Esophagus squamous epithelium (tissue), 5 donors: ENCODE measurements at regions not wholly inside any gene's neighbourhood (a gene's known extent, or its start where the extent isn't known, plus 50 kb on each side); places are given as distances from the start of the nearest gene placed in this dataset.

Source experiments
- DNase-seq: peaks from one replicate; lab custom pipeline; 2025; lab: John Stamatoyannopoulos, UW
- H3K27ac ChIP-seq, 4 donors: fragments of 200-600 bp; sonication (generic); one replicate each; pipeline ENCODE4 v1.5.1; 2016 to 2019; ENCODE audit warnings: mild to moderate bottlenecking in 1 of 4
- H3K27me3 ChIP-seq, 4 donors: fragments of 200-600 bp; sonication (generic); 1 replicate in 3 of 4; 2 replicates in 1 of 4; pipeline versions ENCODE4 v1.5.1 to v1.6.0; 2017 to 2021; ENCODE audit warnings: antibody characterized with exemption in 1 of 4
- H3K36me3 ChIP-seq, 3 donors: fragments of 200-600 bp; sonication (generic); one replicate each; pipeline ENCODE4 v1.5.1; 2016 to 2019
- H3K4me1 ChIP-seq, 3 donors: fragments of 200-600 bp; sonication (generic); one replicate each; pipeline ENCODE4 v1.5.1; 2017 to 2019
- H3K4me3 ChIP-seq, 4 donors: fragments of 200-600 bp; sonication (generic); 1 replicate in 3 of 4; 2 replicates in 1 of 4; pipeline ENCODE4 v1.5.1; 2016 to 2019; ENCODE audit warnings: mild to moderate bottlenecking in 2 of 4, moderate library complexity in 1 of 4
- H3K9me3 ChIP-seq, 3 donors: fragments of 200-600 bp; sonication (generic); one replicate each; pipeline ENCODE4 v1.5.1; 2016 to 2019
- CTCF ChIP-seq, 6 experiments: fragments of 450-650 bp in 4 of 6; fragments of 200-600 bp in 2 of 6; sonication (generic) in 2 of 6; IDR thresholded peaks; one replicate each; pipeline ENCODE4 v1.5.1; 2016 to 2019; ENCODE audit warnings: antibody characterized with exemption in 6 of 6, mild to moderate bottlenecking in 4 of 6, moderate library complexity in 4 of 6
- POLR2A ChIP-seq, 4 donors: fragments of 450-650 bp; IDR thresholded peaks; one replicate each; pipeline ENCODE4 v1.6.1; 2017; ENCODE audit warnings: antibody characterized with exemption in 4 of 4, mild to moderate bottlenecking in 4 of 4, moderate library complexity in 3 of 4
- whole genome bisulfite sequencing, 2 donors: methylation state at CpG; one replicate each; pipeline ENCODE4 v1.1.5; 2018; 5-methylcytosine and 5-hydroxymethylcytosine counted together
- intact Hi-C: fragments of 100-400 bp; cut with DNase I; formaldehyde crosslinking; loops from one replicate; pipeline ENCODE4 v1.15.0; 2022
- donor health status: DM: yes; HTN: yes; CAD: no.

GRCh38 chr12:46573347-46573658, 200.7 kb upstream of the SLC38A2 start:
- Histone ChIP-seq H3K27ac (no peak overlapping the region), H3K9me3 (peaks cover 0 to 3% (median 3%) of the 10 kb centered on the region in 3 donors), H3K27me3 (no peaks in the 10 kb centered on the region), H3K4me3 (no peak overlapping the region), H3K4me1 (peaks cover 1 to 37% (median 2%) of the 10 kb centered on the region in 3 donors), H3K36me3 (no peaks in the 10 kb centered on the region)
- intact Hi-C loops = no loop called here
- DNase-seq = no peak
- WGBS, 2 donors = 83 to 89% methylated on average over 1 of the region's 1 CpG
- TF ChIP-seq POLR2A (IDR thresholded peaks at IDR 0.05) (no peak), CTCF (IDR thresholded peaks at IDR 0.05) (no peak)

GRCh38 chr12:46572644-46573346, 200.2 kb upstream of the SLC38A2 start:
- no peak overlapping the region for H3K27ac ChIP-seq
- DNase-seq = no peak
- peaks cover 0 to 8% (median 8%) of the 10 kb centered on the region in 3 donors for H3K9me3 ChIP-seq
- WGBS, 2 donors = 88 to 93% methylated on average over 2 of the region's 2 CpGs
- intact Hi-C loops = no loop called here
- H3K36me3 ChIP-seq = no peaks in the 10 kb centered on the region
- TF ChIP-seq POLR2A (IDR thresholded peaks at IDR 0.05) (no peak), CTCF (IDR thresholded peaks at IDR 0.05) (no peak)
- no peaks in the 10 kb centered on the region for H3K27me3 ChIP-seq
- no peak overlapping the region for H3K4me3 ChIP-seq
- peaks cover 0 to 32% (median 0%) of the 10 kb centered on the region in 3 donors for H3K4me1 ChIP-seq

- H3K4me3 ChIP-seq = no peak overlapping the region
- TF ChIP-seq CTCF (IDR thresholded peaks at IDR 0.05) (no peak), POLR2A (IDR thresholded peaks at IDR 0.05) (no peak)
- WGBS, 2 donors = 86% methylated on average over 3 of the region's 3 CpGs
- peaks cover 0 to 18% (median 18%) of the 10 kb centered on the region in 3 donors for H3K9me3 ChIP-seq
- no peak overlapping the region for H3K27ac ChIP-seq
- intact Hi-C loops = no loop called here
- no peaks in the 10 kb centered on the region for H3K27me3 ChIP-seq
- DNase-seq = no peak
- no peaks in the 10 kb centered on the region for H3K36me3 ChIP-seq
- peaks cover 0 to 20% (median 0%) of the 10 kb centered on the region in 3 donors for H3K4me1 ChIP-seq
Observed at GRCh38 chr12:46571608-46572007, 199.0 kb upstream of the SLC38A2 start.

- intact Hi-C loops = no loop called here
- no peak for DNase-seq
- Histone ChIP-seq H3K27ac (no peak overlapping the region), H3K4me1 (peaks cover 0 to 12% (median 0%) of the 10 kb centered on the region in 3 donors), H3K27me3 (no peaks in the 10 kb centered on the region), H3K4me3 (no peak overlapping the region), H3K9me3 (peaks cover 0 to 34% (median 18%) of the 10 kb centered on the region in 3 donors), H3K36me3 (no peaks in the 10 kb centered on the region)
- WGBS, 2 donors = 88 to 98% methylated on average over 8 to 9 of the region's 9 CpGs
- no peak for TF ChIP-seq POLR2A (IDR thresholded peaks at IDR 0.05)
- TF ChIP-seq CTCF (IDR thresholded peaks at IDR 0.05) = no peak
Observed at GRCh38 chr12:46569826-46570439, 197.4 kb upstream of the SLC38A2 start.

GRCh38 chr12:46567667-46568066, 195.1 kb upstream of the SLC38A2 start:
- Histone ChIP-seq H3K9me3 (peaks cover 0 to 35% (median 18%) of the 10 kb centered on the region in 3 donors), H3K4me1 (peaks cover 0 to 10% (median under 1%) of the 10 kb centered on the region in 3 donors), H3K27ac (no peak overlapping the region), H3K4me3 (no peak overlapping the region), H3K27me3 (no peaks in the 10 kb centered on the region), H3K36me3 (no peaks in the 10 kb centered on the region)
- DNase-seq = no peak
- TF ChIP-seq CTCF (IDR thresholded peaks at IDR 0.05) (no peak), POLR2A (IDR thresholded peaks at IDR 0.05) (no peak)
- intact Hi-C loops = no loop called here
